Astrocyte of the cerebellum (primary cell): ENCODE measurements at regions not wholly inside any gene's neighbourhood (a gene's known extent, or its start where the extent isn't known, plus 50 kb on each side); places are given as distances from the start of the nearest gene placed in this dataset.
"Not testable (repeated sequence)": the region's sequence is repeated elsewhere in the genome, so short reads cannot be mapped to it uniquely, and the experiment has no call there.

Experiments
- DNase-seq: peaks from one replicate; pipeline ENCODE4 v3.0.0-alpha.2; 2011; ENCODE audit warnings: low read depth
- H3K4me3 ChIP-seq: 2 replicates; pipeline ENCODE4 v1.5.1; 2011; ENCODE audit warnings: mild to moderate bottlenecking, low read depth, low read length, moderate library complexity
- in situ Hi-C: cut with HindIII; loops from 2 replicates; pipeline ENCODE4 v1.10.0; 2017; ENCODE audit warnings: low sequenced_read_pairs
- TF ChIP-seq, protein P1 (sequence below): IDR thresholded peaks from 2 replicates; pipeline ENCODE4 v1.5.1; 2012; ENCODE audit warnings: low read length, low read depth, moderate library complexity, mild to moderate bottlenecking; ENCODE audit errors: missing control alignments

DNA sequence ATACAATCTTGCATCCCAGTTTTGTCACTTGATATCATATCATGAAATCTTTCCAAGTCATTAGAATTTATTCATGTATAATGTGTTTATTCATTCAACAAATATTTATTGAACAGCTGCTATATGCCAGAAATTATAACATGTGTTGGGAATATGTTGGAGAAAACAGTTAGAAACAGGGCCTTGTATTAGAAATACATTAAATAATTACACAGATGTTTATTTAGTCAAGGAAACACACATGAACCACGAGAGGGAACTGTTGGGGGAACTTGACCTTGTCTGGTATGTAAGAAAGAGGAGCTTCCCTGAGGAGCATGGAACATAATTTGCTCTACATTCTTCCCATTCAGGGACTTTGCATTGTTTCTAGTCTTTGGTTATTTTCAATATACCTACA, 191.7 kb upstream of the FRMD6 start:
- in situ Hi-C loops, result no loop called here
- TF ChIP-seq, protein P1, sequence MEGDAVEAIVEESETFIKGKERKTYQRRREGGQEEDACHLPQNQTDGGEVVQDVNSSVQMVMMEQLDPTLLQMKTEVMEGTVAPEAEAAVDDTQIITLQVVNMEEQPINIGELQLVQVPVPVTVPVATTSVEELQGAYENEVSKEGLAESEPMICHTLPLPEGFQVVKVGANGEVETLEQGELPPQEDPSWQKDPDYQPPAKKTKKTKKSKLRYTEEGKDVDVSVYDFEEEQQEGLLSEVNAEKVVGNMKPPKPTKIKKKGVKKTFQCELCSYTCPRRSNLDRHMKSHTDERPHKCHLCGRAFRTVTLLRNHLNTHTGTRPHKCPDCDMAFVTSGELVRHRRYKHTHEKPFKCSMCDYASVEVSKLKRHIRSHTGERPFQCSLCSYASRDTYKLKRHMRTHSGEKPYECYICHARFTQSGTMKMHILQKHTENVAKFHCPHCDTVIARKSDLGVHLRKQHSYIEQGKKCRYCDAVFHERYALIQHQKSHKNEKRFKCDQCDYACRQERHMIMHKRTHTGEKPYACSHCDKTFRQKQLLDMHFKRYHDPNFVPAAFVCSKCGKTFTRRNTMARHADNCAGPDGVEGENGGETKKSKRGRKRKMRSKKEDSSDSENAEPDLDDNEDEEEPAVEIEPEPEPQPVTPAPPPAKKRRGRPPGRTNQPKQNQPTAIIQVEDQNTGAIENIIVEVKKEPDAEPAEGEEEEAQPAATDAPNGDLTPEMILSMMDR, result no peak
- no peak for DNase-seq
- H3K4me3 ChIP-seq, result no peak overlapping the region

DNA sequence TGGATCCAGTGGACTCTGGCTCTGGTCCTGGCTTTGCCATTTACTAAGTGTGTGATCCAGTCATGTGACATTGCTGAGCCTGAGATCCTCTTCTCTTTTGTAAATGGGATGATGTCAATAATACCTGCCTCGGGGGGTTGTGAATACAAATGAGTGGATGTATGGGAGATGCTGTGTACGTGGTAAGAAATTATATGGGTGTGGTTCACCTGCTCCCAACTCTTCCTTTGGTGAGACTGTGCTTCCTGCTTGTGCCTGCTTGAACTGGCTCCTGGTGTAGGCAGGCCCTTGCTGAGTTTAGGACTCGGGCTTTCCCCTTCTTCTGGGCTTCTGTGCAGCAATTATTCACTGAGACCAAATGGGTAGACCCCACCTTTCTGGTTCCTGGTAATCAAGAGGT, 189.5 kb upstream of the FRMD6 start:
- in situ Hi-C loops, result no loop called here
- DNase-seq, result no peak
- no peak overlapping the region for H3K4me3 ChIP-seq
- TF ChIP-seq, protein P1, result no peak

DNA sequence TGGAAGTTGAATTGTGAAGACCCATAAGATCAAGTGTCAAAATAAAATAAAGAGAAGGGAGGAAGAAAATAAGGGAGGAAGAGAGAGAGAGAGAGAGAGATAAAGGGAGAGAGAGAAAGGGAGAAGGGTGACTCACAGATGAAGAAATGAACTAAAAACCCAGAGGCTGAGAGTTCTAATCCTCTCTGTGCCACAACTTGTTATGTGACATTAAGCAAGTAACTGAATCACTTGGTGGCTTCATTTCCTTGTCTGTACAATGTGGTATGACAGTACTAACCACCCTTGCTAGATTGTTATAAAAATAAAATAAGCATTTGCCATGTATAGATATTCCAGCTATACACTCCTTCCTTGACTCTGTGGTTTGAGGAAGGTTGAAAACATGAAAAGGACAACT, 189.0 kb upstream of the FRMD6 start:
- TF ChIP-seq, protein P1, result no peak
- in situ Hi-C loops, result no loop called here
- no peak for DNase-seq

DNA sequence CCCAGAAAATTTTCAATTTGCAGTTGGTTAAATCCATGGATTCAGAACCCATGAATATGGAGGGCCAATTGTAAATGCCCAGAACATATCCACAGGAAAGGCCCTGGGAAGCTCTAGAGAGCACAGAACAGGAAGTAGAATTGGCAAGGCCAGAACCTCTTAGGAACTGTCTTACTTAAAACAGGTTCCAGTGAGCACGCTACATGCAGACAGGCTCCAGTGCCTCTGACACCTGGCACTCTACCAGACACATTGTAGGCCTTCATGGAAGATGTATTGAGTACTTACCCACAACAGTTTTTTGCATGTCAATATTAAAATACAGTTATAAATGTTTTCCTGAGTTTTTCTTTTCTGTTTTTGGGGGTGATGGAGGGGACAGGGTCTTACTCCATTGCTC, 188.2 kb upstream of the FRMD6 start:
- no peak for DNase-seq
- in situ Hi-C loops, result no loop called here
- TF ChIP-seq, protein P1, result no peak
- no peak overlapping the region for H3K4me3 ChIP-seq

More for the DNA sequence above, 189.0 kb upstream of the FRMD6 start:
- no peak overlapping the region for H3K4me3 ChIP-seq

DNA sequence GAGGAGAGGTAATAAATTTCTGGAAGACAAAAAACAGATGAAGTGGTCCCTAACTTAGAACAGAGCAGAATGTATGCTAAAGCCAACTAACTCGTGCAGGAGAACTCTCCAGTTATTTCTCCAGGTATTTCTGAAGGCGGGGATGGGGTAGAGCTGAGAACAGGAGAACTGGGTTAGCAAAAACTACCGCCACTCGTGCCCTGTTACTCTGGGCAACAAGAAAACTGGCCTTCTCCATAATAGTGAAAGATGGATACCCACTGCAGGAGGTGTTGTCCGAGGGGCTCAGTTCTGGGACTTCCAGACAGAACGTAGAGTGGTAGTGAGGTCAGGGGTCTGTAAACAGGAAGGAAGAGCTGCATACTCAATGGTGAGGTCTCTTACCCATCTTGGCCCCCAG, 187.3 kb upstream of the FRMD6 start:
- H3K4me3 ChIP-seq, result no peak overlapping the region
- in situ Hi-C loops, result no loop called here
- no peak for DNase-seq
- TF ChIP-seq, protein P1, result no peak

DNA sequence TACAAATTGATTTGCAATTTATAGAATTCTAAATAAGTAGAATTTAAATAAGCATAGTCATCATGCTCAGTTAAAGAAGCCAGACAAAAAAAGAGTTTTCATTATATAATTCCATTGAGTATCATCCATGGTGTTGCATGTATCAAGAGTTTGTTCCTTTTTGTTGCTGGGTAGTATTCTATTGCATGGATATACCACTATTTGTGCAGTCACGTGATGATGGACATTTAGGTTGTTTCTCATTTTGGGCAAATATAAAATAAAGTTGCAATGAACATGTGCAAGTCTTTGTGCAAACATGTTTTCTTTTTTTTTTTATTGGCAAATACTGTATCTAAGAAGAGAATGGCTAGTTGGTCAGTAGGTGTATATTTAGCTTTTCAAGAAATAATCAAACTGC, 186.2 kb upstream of the FRMD6 start:
- TF ChIP-seq, protein P1, result no peak
- no peak for DNase-seq
- in situ Hi-C loops, result no loop called here
- H3K4me3 ChIP-seq, result no peak overlapping the region

DNA sequence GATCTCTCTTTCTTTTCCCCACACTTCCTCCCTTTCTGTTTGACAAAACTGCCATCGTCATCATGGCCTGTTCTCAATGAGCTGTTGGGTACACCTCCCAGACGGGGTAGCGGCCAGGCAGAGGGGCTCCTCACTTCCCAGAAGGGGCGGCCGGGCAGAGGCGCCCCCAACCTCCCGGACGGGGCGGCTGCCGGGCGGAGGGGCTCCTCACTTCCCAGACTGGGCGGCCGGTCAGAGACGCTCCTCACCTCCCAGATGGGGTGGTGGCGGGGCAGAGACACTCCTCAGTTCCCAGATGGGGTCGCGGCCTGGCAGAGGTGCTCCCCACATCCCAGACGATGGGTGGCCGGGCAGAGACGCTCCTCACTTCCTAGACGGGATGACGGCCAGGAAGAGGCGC, 184.3 kb upstream of the FRMD6 start:
- in situ Hi-C loops, H3K4me3 ChIP-seq, DNase-seq: not testable (repeated sequence)
